ENCODE measurements at regions not wholly inside any gene's neighbourhood (a gene's known extent, or its start where the extent isn't known, plus 50 kb on each side); places are given as distances from the start of the nearest gene placed in this dataset.

DNA sequence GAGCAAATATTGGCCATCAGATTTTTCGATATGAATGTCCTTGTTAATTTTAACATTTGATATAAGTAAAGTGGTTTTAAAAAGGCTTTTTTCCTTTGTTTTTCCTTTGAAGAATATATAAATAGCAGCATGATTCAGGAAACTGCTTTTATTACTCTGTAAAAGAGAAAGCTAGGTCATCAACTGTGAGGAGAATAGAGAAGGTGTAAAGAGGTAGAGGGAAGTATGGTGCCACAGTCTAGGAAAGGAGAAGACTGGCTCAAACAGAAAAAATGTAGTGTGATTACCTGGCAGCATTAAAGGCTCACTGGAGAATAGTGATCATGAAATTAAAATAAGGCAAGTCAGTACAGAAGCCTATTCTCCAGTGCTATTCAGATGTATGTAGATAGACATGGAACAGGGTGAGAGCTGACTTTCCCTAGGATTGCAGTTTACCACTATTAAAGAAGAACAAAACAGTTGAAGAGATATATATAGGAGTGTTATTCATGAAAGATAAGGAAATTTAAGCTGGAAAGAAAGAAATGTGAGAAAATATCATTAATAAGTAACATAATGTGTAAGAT, 1115.9 kb upstream of the PCDH9 start:
- TF ChIP-seq, protein P1, sequence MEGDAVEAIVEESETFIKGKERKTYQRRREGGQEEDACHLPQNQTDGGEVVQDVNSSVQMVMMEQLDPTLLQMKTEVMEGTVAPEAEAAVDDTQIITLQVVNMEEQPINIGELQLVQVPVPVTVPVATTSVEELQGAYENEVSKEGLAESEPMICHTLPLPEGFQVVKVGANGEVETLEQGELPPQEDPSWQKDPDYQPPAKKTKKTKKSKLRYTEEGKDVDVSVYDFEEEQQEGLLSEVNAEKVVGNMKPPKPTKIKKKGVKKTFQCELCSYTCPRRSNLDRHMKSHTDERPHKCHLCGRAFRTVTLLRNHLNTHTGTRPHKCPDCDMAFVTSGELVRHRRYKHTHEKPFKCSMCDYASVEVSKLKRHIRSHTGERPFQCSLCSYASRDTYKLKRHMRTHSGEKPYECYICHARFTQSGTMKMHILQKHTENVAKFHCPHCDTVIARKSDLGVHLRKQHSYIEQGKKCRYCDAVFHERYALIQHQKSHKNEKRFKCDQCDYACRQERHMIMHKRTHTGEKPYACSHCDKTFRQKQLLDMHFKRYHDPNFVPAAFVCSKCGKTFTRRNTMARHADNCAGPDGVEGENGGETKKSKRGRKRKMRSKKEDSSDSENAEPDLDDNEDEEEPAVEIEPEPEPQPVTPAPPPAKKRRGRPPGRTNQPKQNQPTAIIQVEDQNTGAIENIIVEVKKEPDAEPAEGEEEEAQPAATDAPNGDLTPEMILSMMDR (IDR thresholded peaks at IDR 0.05; ENCODE audit: low read length), result no peak
- no peak for TF ChIP-seq EZH2 (optimal IDR thresholded peaks at IDR 0.05; ENCODE audit: low read depth, low read length)
